Dermis microvascular lymphatic vessel endothelial cell (primary cell): ENCODE measurements at regions not wholly inside any gene's neighbourhood (a gene's known extent, or its start where the extent isn't known, plus 50 kb on each side); places are given as distances from the start of the nearest gene placed in this dataset.

Experiments
- DNase-seq, 2 donors: peaks; one replicate each; pipeline versions ENCODE4 v3.0.0 to v3.0.0-alpha.2; 2010; ENCODE audit warnings: low read depth in 2 of 2

DNA sequence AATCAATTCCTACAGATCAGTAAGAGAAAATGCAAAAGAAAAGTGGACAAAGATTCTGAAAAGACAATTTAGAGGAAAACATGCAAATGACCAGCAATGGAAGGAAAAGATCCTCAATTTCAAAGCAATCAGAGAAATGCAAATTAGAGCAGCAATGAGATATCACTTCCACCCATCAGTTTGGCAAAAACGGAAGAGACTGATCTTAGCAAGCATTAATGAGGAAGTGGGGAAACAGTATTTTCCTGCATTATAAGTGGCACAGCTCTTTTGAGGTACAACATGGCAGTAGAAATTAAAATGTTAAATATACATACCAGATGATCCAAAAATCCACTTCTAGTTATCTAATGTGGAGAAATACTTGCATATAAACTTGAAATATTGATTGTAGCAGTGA, 69.1 kb upstream of the SLC7A1 start:
- DNase-seq = no peak

DNA sequence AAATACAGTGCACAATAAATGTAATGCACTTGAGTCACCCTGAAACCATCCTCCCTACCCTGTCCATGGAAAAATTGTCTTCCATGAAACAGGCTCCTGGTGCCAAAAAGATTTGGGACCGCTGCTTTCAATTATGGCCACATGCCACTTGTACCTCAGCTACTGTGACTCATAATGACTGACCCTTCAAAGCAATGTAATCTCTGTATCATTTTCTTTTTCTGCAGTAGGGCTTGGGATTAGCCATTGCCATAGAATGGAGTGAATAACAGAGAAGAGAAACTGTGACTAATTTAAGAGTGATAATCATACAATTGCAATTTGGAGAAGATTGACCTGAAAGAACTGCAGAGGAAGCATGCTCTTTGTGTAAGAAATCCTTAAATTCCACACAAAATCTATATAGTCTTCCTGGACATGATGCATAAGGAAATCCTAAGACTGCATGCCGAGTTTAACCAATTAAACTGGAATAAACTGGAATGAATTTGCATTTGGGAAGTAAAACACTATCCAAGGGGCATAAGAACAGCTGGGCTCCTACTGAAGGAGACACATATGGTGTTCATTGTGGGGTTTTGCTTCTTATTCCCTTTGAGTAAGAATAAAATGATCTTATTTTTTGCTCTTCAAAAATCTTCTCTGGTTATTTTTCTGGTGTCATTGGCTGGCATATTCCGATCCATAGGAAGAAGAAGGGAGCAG, 59.5 kb upstream of the SLC7A1 start:
- DNase-seq = no peak

DNA sequence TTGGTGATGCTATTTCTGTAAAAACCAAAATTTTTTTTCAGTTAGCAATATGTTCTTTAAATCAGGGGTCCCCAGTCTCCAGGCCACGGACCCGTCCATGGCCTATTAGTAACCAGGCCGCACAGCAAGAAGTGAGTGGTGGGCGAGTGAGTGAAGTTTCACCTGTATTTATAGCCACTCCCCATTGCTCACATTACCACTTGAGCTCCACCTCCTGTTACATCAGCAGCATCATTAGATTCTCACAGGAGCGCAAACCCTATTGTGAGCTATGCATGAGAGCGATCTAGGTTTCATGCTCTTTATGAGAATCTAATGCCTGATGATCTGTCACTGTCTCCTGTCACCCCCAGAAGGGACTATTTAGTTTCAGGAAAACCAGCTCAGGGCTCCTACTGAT, 58.9 kb upstream of the SLC7A1 start:
- DNase-seq = no peak

DNA sequence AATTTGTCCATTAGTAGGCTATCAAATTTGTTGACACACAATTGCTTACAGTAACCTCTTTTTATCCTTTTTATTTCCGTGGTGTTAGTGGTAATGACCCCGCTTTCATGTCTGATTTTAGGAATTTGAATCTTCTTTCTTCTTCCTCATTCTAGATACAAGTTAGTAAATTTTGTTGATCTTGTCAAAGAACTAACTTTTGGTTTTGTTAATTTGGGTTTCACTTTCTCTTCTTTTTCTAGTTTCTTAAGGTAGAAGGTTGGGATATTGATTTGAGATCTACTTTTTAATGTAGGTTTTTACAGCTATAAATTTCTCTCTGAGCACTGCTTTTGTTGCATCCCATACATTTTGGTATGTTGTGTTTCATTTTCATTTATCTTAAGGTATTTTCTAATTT, 53.3 kb upstream of the SLC7A1 start:
- no peak for DNase-seq
